A673 (cell line): ENCODE measurements at regions not wholly inside any gene's neighbourhood (a gene's known extent, or its start where the extent isn't known, plus 50 kb on each side); places are given as distances from the start of the nearest gene placed in this dataset.

ENCODE experiments used
- BruUV-seq: library from RNA; stranded (reverse); fragments of 400-500 nt; replicated peaks from 2 replicates; lab custom pipeline; 2021; lab: Mats Ljungman, UMichigan
- CTCF ChIA-PET: fragments of 300-600 bp; sonication (Branson Sonifier 250); formaldehyde crosslinking; loops from one replicate; lab custom pipeline; 2022; ENCODE audit warnings: antibody characterized with exemption; lab: Charles Lee
- POLR2A ChIA-PET: fragments of 300-600 bp; sonication (Branson Sonifier 250); formaldehyde crosslinking; loops from one replicate; lab custom pipeline; 2022; ENCODE audit warnings: antibody characterized with exemption; ENCODE audit not compliant: low non-redundant PET; lab: Charles Lee
- DNase-seq: peaks from one replicate; pipeline ENCODE4 v3.0.0-alpha.2; 2015; ENCODE audit warnings: low spot score
- H3K27ac ChIP-seq: fragments of 200-600 bp; sonication (generic); 2 replicates; pipeline ENCODE4 v1.5.1; 2016; ENCODE audit warnings: mixed run types, low read depth, mild to moderate bottlenecking, mixed read lengths, antibody characterized with exemption, low read length; ENCODE audit not compliant: poor library complexity, severe bottlenecking
- H3K27me3 ChIP-seq: fragments of 200-600 bp; sonication (generic); replicated peaks from 2 replicates; pipeline ENCODE4 v1.6.1; 2017; ENCODE audit warnings: mixed run types, low read depth, mild to moderate bottlenecking, mixed read lengths, antibody characterized with exemption, low read length; ENCODE audit not compliant: insufficient read depth, poor library complexity
- H3K36me3 ChIP-seq: fragments of 200-600 bp; sonication (generic); 2 replicates; pipeline ENCODE4 v1.6.1; 2016; ENCODE audit warnings: mixed run types, mild to moderate bottlenecking, mixed read lengths, antibody characterized with exemption, low read length; ENCODE audit not compliant: insufficient read depth, poor library complexity, severe bottlenecking
- H3K4me1 ChIP-seq: fragments of 200-600 bp; sonication (generic); 2 replicates; pipeline ENCODE4 v1.6.1; 2017; ENCODE audit warnings: mixed run types, mild to moderate bottlenecking, mixed read lengths, antibody characterized with exemption, low read length; ENCODE audit not compliant: insufficient read depth, poor library complexity, severe bottlenecking
- H3K4me3 ChIP-seq: fragments of 200-600 bp; sonication (generic); 2 replicates; pipeline ENCODE4 v1.5.1; 2016; ENCODE audit warnings: low read depth, mixed run types, mild to moderate bottlenecking, mixed read lengths, low read length; ENCODE audit not compliant: poor library complexity, severe bottlenecking
- H3K9me3 ChIP-seq: fragments of 200-600 bp; sonication (generic); 2 replicates; pipeline ENCODE4 v1.6.1; 2016; ENCODE audit warnings: mixed run types, low read depth, mild to moderate bottlenecking, mixed read lengths, antibody characterized with exemption, low read length; ENCODE audit not compliant: poor library complexity, severe bottlenecking
- EZH2 ChIP-seq: fragments of 200-600 bp; sonication (generic); IDR thresholded peaks from 2 replicates; pipeline ENCODE4 v1.6.1; 2017; ENCODE audit warnings: borderline replicate concordance, low read depth, mild to moderate bottlenecking, mixed read lengths, antibody characterized with exemption, low read length; ENCODE audit not compliant: poor library complexity, severe bottlenecking
- intact Hi-C: fragments of 100-400 bp; cut with micrococcal nuclease; formaldehyde crosslinking; loops from one replicate; pipeline ENCODE4 v1.10.0; 2022; ENCODE audit not compliant: unreplicated experiment
- TF ChIP-seq, protein P1 (sequence below): fragments of 300-800, 200-600 bp; sonication (generic); conservative IDR thresholded peaks from 2 replicates; pipeline ENCODE4 v1.5.1; 2017; ENCODE audit warnings: low read depth, mild to moderate bottlenecking, antibody characterized with exemption, low read length, moderate library complexity, mixed read lengths

DNA sequence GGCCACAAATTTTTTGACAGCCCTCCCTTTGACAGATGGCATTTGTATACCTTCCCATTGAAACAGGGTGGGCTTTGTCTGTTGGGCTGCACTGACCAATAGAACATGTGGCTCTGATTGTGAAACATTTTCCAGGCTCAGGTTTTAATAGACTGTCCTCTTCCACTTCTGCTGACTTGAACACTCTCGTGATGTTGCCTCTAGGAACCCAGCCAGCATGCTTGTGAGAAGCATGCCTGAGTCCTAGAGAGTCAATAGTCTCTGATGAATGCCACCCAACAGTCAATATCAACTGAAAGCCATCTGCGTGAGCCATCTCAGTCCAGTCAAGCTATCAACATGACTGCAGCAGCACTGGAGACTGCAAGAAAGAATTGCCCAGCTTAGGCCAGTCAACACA lies 290.0 kb downstream of the SLC7A11 start:
- H3K4me3 ChIP-seq = no peak overlapping the region
- BruUV-seq = no TSS peak
- H3K27ac ChIP-seq = no peak overlapping the region
- H3K9me3 ChIP-seq = no peaks in the 10 kb centered on the region
- DNase-seq = no peak
- CTCF ChIA-PET = no interaction called here
- H3K27me3 ChIP-seq = no peaks in the 10 kb centered on the region
- H3K36me3 ChIP-seq = no peaks in the 10 kb centered on the region
- H3K4me1 ChIP-seq = no peaks in the 10 kb centered on the region
- intact Hi-C loops = no loop called here
- no peak for TF ChIP-seq EZH2
- TF ChIP-seq, protein P1, sequence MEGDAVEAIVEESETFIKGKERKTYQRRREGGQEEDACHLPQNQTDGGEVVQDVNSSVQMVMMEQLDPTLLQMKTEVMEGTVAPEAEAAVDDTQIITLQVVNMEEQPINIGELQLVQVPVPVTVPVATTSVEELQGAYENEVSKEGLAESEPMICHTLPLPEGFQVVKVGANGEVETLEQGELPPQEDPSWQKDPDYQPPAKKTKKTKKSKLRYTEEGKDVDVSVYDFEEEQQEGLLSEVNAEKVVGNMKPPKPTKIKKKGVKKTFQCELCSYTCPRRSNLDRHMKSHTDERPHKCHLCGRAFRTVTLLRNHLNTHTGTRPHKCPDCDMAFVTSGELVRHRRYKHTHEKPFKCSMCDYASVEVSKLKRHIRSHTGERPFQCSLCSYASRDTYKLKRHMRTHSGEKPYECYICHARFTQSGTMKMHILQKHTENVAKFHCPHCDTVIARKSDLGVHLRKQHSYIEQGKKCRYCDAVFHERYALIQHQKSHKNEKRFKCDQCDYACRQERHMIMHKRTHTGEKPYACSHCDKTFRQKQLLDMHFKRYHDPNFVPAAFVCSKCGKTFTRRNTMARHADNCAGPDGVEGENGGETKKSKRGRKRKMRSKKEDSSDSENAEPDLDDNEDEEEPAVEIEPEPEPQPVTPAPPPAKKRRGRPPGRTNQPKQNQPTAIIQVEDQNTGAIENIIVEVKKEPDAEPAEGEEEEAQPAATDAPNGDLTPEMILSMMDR = no peak
- POLR2A ChIA-PET = no interaction called here

DNA sequence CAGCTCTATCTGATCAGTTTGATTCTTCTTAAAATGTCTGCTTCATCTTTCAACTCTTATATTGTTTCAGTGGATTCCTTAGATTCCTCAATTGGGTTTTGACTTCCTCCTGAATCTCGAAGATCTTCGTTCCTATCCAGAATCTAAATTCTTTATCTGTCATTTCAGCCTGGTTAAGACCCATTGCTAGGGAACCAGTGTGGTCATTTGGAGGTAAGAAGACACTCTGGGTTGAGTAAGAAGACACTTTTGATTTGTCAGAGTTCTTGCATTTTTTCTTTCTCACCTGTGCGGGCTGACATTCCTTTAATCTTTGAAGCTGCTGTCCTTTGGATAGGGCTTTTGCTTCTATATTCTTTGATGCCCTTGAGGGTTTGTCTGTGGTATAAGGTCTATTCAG lies 291.9 kb downstream of the SLC7A11 start:
- Histone ChIP-seq H3K27ac (no peak overlapping the region), H3K9me3 (no peaks in the 10 kb centered on the region), H3K4me1 (no peaks in the 10 kb centered on the region), H3K4me3 (no peak overlapping the region), H3K36me3 (no peaks in the 10 kb centered on the region), H3K27me3 (no peaks in the 10 kb centered on the region)
- no TSS peak for BruUV-seq
- ChIA-PET CTCF (no interaction called here), POLR2A (no interaction called here)
- intact Hi-C loops = no loop called here
- no peak for TF ChIP-seq EZH2
- TF ChIP-seq, protein P1 = no peak
- no peak for DNase-seq

DNA sequence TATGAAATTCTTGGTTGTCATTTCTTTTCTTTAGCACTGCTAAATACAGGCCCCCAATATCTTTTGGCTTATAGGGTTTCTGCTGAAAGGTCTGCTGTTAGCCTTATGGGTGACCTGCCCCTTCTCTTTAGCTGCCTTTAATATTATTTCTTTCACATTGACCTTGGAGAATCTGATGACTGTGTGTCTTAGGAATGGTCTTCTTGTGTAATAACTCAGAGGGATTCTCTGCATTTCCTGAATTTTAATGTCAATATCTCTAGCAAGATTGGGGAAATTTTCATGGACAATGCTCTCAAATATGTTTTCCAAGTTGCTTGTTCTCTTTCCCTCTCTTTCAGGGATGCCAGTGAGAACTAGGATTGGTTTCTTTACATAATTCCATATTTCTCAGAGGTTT lies 292.4 kb downstream of the SLC7A11 start:
- Histone ChIP-seq H3K4me3 (no peak overlapping the region), H3K36me3 (no peaks in the 10 kb centered on the region), H3K27me3 (no peaks in the 10 kb centered on the region), H3K27ac (no peak overlapping the region), H3K4me1 (no peaks in the 10 kb centered on the region), H3K9me3 (no peaks in the 10 kb centered on the region)
- TF ChIP-seq, protein P1 = no peak
- TF ChIP-seq EZH2 = no peak
- DNase-seq = no peak
- POLR2A ChIA-PET = no interaction called here
- intact Hi-C loops = no loop called here
- no TSS peak for BruUV-seq
- CTCF ChIA-PET = no interaction called here
